HS-5 (cell line): ENCODE measurements at regions not wholly inside any gene's neighbourhood (a gene's known extent, or its start where the extent isn't known, plus 50 kb on each side); places are given as distances from the start of the nearest gene placed in this dataset.
"Not testable (repeated sequence)": the region's sequence is repeated elsewhere in the genome, so short reads cannot be mapped to it uniquely, and the experiment has no call there.

Experiments used
- DNase-seq: peaks from one replicate; pipeline ENCODE4 v3.0.0-alpha.2; 2012; ENCODE audit warnings: low read depth

- no peak for DNase-seq
Observed at GRCh38 chr5:163696579-163696887, 191.1 kb downstream of the MAT2B start.

GRCh38 chr5:163706053-163706771 lies 200.8 kb downstream of the MAT2B start:
- DNase-seq: peak; percentile 69

- no peak for DNase-seq
Observed at GRCh38 chr5:163712011-163712410, 206.6 kb downstream of the MAT2B start.

GRCh38 chr5:163718272-163718671 lies 212.9 kb downstream of the MAT2B start:
- DNase-seq: no peak

- no peak for DNase-seq
Observed at GRCh38 chr5:163724305-163724704, 218.9 kb downstream of the MAT2B start.

GRCh38 chr5:163727028-163727427 lies 221.6 kb downstream of the MAT2B start:
- DNase-seq: no peak

- DNase-seq: no peak
Observed at GRCh38 chr5:163730206-163730756, 224.9 kb downstream of the MAT2B start.

- no peak for DNase-seq
Observed at GRCh38 chr5:163731256-163731655, 225.8 kb downstream of the MAT2B start.

GRCh38 chr5:163735069-163735468 lies 229.7 kb downstream of the MAT2B start:
- DNase-seq: no peak

- no peak for DNase-seq
Observed at GRCh38 chr5:163747586-163747985, 242.2 kb downstream of the MAT2B start.

- no peak for DNase-seq
Observed at GRCh38 chr5:163748934-163749333, 243.5 kb downstream of the MAT2B start.

GRCh38 chr5:163750415-163750814 lies 245.0 kb downstream of the MAT2B start:
- DNase-seq: not testable (repeated sequence)

- DNase-seq: no peak
Observed at GRCh38 chr5:163755505-163755904, 250.1 kb downstream of the MAT2B start.

- DNase-seq: no peak
Observed at GRCh38 chr5:163756170-163756569, 250.8 kb downstream of the MAT2B start.

GRCh38 chr5:163757344-163757743 lies 251.9 kb downstream of the MAT2B start:
- DNase-seq: no peak

GRCh38 chr5:163758283-163758711 lies 252.9 kb downstream of the MAT2B start:
- no peak for DNase-seq

- no peak for DNase-seq
Observed at GRCh38 chr5:163759000-163759704, 253.7 kb downstream of the MAT2B start.

GRCh38 chr5:163760498-163760897 lies 255.1 kb downstream of the MAT2B start:
- DNase-seq: peak; percentile 93

- DNase-seq: no peak
Observed at GRCh38 chr5:163766936-163767670, 261.7 kb downstream of the MAT2B start.

GRCh38 chr5:163770625-163771024 lies 265.2 kb downstream of the MAT2B start:
- no peak for DNase-seq

GRCh38 chr5:163772241-163772640 lies 266.8 kb downstream of the MAT2B start:
- no peak for DNase-seq

GRCh38 chr5:163772644-163773043 lies 267.2 kb downstream of the MAT2B start:
- no peak for DNase-seq

GRCh38 chr5:163773226-163773625 lies 267.8 kb downstream of the MAT2B start:
- DNase-seq: no peak
